Type B pancreatic cell (in vitro differentiated cells): ENCODE measurements at regions not wholly inside any gene's neighbourhood (a gene's known extent, or its start where the extent isn't known, plus 50 kb on each side); places are given as distances from the start of the nearest gene placed in this dataset.

Experiments used
- DNase-seq: peaks from one replicate; pipeline ENCODE4 v3.0.0; 2021; ENCODE audit warnings: mixed read lengths; ENCODE audit not compliant: unreplicated experiment; ENCODE audit errors: extremely low spot score
- H3K27ac Mint-ChIP-seq: 2 replicates; pipeline ENCODE4 v1.8.0; 2021; ENCODE audit warnings: mild to moderate bottlenecking, mixed read lengths
- H3K27me3 Mint-ChIP-seq: 2 replicates; pipeline ENCODE4 v1.8.0; 2021; ENCODE audit warnings: mixed read lengths
- H3K36me3 Mint-ChIP-seq: 2 replicates; pipeline ENCODE4 v1.8.0; 2021; ENCODE audit warnings: mixed read lengths
- H3K4me1 Mint-ChIP-seq: one replicate; pipeline ENCODE4 v1.8.0; 2021; ENCODE audit warnings: mixed read lengths; ENCODE audit not compliant: unreplicated experiment
- H3K4me3 Mint-ChIP-seq: 2 replicates; pipeline ENCODE4 v1.8.0; 2021; ENCODE audit warnings: mild to moderate bottlenecking, mixed read lengths
- H3K9me3 Mint-ChIP-seq: 2 replicates; pipeline ENCODE4 v1.8.0; 2021; ENCODE audit warnings: mixed read lengths
- CTCF ChIP-seq: fragments of 200-600 bp; sonication (generic); conservative IDR thresholded peaks from 2 replicates; pipeline ENCODE4 v1.5.0; 2021; ENCODE audit warnings: antibody characterized with exemption, mild to moderate bottlenecking

DNA sequence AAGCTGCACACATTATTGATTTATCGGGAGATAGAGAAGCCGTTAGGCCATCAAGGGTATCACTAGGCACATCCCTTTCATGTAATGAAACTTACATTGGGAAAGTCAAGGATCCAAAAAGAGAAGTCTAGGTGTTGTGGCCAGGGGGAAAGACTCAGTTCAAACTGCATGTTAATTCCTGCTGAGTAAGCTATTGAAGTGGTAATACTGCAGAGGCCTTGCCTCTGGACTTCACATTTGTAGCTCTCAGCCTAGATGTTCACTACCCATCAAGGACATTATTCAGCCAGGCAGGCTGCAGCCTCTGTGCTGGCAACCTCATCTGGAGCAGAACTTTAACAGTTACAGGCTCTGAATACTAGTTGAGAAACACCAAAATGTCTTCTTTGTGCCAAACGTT lies 2094.5 kb upstream of the AGA start:
- no peaks in the 10 kb centered on the region for H3K36me3 Mint-ChIP-seq
- H3K9me3 Mint-ChIP-seq = no peaks in the 10 kb centered on the region
- H3K4me3 Mint-ChIP-seq = no peak overlapping the region
- no peaks in the 10 kb centered on the region for H3K4me1 Mint-ChIP-seq
- H3K27ac Mint-ChIP-seq = no peak overlapping the region
- H3K27me3 Mint-ChIP-seq = no peaks in the 10 kb centered on the region
- no peak for TF ChIP-seq CTCF
- DNase-seq = no peak

DNA sequence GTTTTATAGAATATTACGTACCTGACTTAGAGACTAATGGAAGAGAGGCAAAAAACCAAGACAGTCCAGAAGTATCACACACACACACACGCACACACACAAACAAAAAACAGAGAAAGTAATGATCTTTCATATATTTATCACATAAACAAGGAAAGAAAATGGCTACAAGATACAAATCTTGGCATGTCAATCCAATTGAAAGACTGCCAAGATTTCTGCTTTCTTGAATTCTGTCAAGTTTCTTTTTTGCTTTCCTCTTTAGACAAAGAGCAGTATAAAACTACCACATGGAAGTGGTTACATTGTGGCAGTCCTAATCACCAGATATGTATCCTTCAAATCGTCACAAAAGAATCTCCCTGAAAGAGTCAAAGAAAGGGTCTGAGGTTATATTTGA lies 2097.4 kb upstream of the AGA start:
- no peak for DNase-seq
- H3K27ac Mint-ChIP-seq = no peak overlapping the region
- no peaks in the 10 kb centered on the region for H3K4me1 Mint-ChIP-seq
- no peaks in the 10 kb centered on the region for H3K36me3 Mint-ChIP-seq
- no peak for TF ChIP-seq CTCF
- no peaks in the 10 kb centered on the region for H3K27me3 Mint-ChIP-seq
- H3K4me3 Mint-ChIP-seq = no peak overlapping the region
- H3K9me3 Mint-ChIP-seq = no peaks in the 10 kb centered on the region

DNA sequence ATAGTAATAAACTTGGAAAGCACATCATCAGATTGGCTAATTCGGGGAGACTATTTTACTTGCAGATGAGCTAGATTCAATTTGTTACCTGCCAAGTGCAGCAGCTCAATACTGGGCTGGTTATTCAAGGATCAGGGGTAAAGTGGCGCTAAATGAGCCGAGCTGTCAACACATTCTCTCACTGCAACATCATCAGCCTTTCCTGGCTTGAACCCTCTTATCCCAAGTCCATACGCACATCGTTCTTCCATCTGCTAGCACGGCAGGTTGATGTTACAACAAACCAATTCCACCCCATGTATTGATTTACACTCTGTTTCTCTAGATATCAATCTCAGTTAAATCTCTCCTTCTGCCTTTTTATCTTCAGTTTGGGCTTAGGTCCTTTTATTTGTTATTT lies 2101.5 kb upstream of the AGA start:
- DNase-seq = no peak
- no peaks in the 10 kb centered on the region for H3K9me3 Mint-ChIP-seq
- no peak for TF ChIP-seq CTCF
- no peaks in the 10 kb centered on the region for H3K4me1 Mint-ChIP-seq
- H3K27ac Mint-ChIP-seq = no peak overlapping the region
- no peak overlapping the region for H3K4me3 Mint-ChIP-seq
- H3K36me3 Mint-ChIP-seq = no peaks in the 10 kb centered on the region
- H3K27me3 Mint-ChIP-seq = no peaks in the 10 kb centered on the region

DNA sequence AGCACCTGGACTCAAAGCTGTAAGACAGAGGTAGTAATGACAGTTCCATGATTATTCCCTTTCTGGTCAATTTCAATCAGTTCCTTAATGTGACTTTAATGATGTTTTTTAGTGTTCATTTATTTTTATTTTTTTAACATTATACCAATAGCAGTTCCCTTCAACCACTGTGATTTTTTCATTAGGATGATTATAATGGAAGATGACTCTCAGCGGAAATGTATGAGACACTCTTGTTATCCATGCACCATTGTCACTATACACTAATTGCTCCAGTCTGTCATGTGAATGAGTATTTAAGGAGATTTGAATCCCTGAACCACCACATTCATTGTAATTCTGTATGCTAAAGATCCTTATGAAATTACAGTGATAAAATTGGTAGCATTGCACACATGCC lies 2102.3 kb upstream of the AGA start:
- no peak for TF ChIP-seq CTCF
- no peaks in the 10 kb centered on the region for H3K9me3 Mint-ChIP-seq
- no peaks in the 10 kb centered on the region for H3K36me3 Mint-ChIP-seq
- no peak overlapping the region for H3K27ac Mint-ChIP-seq
- H3K27me3 Mint-ChIP-seq = no peaks in the 10 kb centered on the region
- DNase-seq = no peak
- H3K4me3 Mint-ChIP-seq = no peak overlapping the region
- no peaks in the 10 kb centered on the region for H3K4me1 Mint-ChIP-seq

DNA sequence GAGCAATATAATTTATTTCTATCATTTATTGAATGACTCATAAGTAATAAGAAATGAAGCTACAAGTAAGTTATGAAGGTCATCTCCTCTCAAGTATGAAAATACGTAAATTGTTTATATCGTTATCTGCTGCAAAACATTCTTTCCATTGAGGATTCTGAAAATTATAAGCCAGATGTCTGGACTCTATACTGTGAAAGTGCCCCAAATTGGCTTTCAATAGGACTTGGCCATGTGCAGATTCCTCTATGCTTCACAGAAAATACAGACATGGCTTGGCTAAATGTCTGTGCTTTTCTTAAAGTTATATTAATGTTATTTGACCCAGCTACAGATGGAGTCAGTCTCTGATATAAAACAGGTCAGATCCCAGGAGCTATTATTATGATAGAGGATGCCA lies 2109.9 kb upstream of the AGA start:
- no peak for DNase-seq
- Mint-ChIP-seq H3K4me1 (no peaks in the 10 kb centered on the region), H3K9me3 (no peaks in the 10 kb centered on the region), H3K27ac (no peak overlapping the region), H3K36me3 (no peaks in the 10 kb centered on the region), H3K4me3 (no peak overlapping the region), H3K27me3 (no peaks in the 10 kb centered on the region)
- TF ChIP-seq CTCF = no peak

DNA sequence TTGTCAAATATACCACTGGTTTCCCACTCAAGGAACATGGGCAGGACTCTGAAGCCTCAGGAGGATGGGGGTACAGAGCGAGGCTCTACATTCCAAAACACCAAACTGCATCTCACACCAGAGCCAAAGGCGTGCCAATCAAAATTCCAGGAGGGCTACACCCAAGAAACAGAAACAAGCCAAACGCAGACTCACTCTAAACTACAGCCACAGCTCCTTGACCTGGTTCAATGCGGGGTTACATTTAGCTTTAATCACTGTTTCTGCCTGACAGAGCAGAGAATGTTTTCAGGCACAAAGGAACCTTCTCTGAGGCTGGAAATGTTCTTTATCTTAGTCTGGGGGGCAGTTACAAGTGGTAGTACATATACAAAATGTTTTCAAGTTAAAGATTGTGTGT lies 2121.5 kb upstream of the AGA start:
- TF ChIP-seq CTCF = no peak
- Mint-ChIP-seq H3K4me3 (no peak overlapping the region), H3K27me3 (no peaks in the 10 kb centered on the region), H3K27ac (no peak overlapping the region), H3K4me1 (no peaks in the 10 kb centered on the region), H3K9me3 (no peaks in the 10 kb centered on the region), H3K36me3 (no peaks in the 10 kb centered on the region)
- DNase-seq = no peak
